Ishikawa (cell line): ENCODE measurements at regions not wholly inside any gene's neighbourhood (a gene's known extent, or its start where the extent isn't known, plus 50 kb on each side); places are given as distances from the start of the nearest gene placed in this dataset.

ENCODE experiments used
- CEBPB ChIP-seq: IDR thresholded peaks from 2 replicates; pipeline ENCODE4 v1.6.1; 2012
- CREB1 ChIP-seq: IDR thresholded peaks from 2 replicates; pipeline ENCODE4 v1.6.1; 2012; ENCODE audit warnings: low read depth
- EGR1 ChIP-seq: IDR thresholded peaks from 2 replicates; pipeline ENCODE4 v1.6.1; 2012
- EP300 ChIP-seq: IDR thresholded peaks from 2 replicates; pipeline ENCODE4 v1.6.1; 2012; ENCODE audit warnings: borderline replicate concordance
- FOXM1 ChIP-seq: IDR thresholded peaks from 2 replicates; pipeline ENCODE4 v1.6.1; 2012; ENCODE audit warnings: low read depth, borderline replicate concordance
- MAX ChIP-seq: IDR thresholded peaks from 2 replicates; pipeline ENCODE4 v1.6.1; 2012
- NFIC ChIP-seq: IDR thresholded peaks from 2 replicates; pipeline ENCODE4 v1.6.1; 2012
- RAD21 ChIP-seq: IDR thresholded peaks from 2 replicates; pipeline ENCODE4 v1.6.1; 2012; ENCODE audit warnings: low read depth
- REST ChIP-seq: IDR thresholded peaks from 2 replicates; pipeline ENCODE4 v1.6.1; 2012; ENCODE audit warnings: low read depth, mild to moderate bottlenecking
- TAF1 ChIP-seq: IDR thresholded peaks from 2 replicates; pipeline ENCODE4 v1.6.1; 2012; ENCODE audit warnings: low read depth, mild to moderate bottlenecking
- TCF12 ChIP-seq: IDR thresholded peaks from 2 replicates; pipeline ENCODE4 v1.6.1; 2012; ENCODE audit warnings: low read depth
- TEAD4 ChIP-seq: IDR thresholded peaks from 2 replicates; pipeline ENCODE4 v1.6.1; 2012
- USF1 ChIP-seq: IDR thresholded peaks from 2 replicates; pipeline ENCODE4 v1.6.1; 2012
- YY1 ChIP-seq: IDR thresholded peaks from 2 replicates; pipeline ENCODE4 v1.6.1; 2012; ENCODE audit warnings: low read depth
- ZBTB7A ChIP-seq: IDR thresholded peaks from 2 replicates; pipeline ENCODE4 v1.6.1; 2012; ENCODE audit warnings: low read depth

GRCh38 chr6:56821005-56821432 is 133.9 kb upstream of the BEND6 start:
- TF ChIP-seq RAD21, result no peak
- no peak for TF ChIP-seq CREB1
- TF ChIP-seq ZBTB7A, result no peak
- TF ChIP-seq MAX, result no peak
- TF ChIP-seq CEBPB, result no peak
- no peak for TF ChIP-seq TEAD4
- TF ChIP-seq TAF1, result no peak
- TF ChIP-seq FOXM1, result no peak
- TF ChIP-seq YY1, result no peak
- no peak for TF ChIP-seq REST
- no peak for TF ChIP-seq USF1
- no peak for TF ChIP-seq EGR1
- TF ChIP-seq TCF12, result no peak
- TF ChIP-seq NFIC, result no peak
- no peak for TF ChIP-seq EP300

DNA sequence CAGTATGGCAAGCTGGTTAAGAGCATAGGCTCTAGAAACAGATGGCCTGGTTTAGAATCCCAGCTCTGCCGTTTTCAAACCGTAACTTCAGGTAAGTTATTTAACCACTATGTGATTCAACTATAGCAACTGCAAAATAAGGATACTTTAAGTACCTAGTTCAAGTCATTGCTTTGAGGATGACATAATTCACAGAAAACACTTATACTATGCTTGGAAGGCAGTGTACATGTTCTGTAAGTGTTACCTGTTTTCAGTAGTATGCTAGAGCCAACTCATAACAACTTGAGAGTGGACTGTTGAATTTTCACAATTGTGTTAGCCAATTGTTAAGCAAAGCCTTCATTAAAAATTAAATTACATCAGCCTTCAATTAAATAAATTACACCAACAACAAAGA is 134.8 kb upstream of the BEND6 start:
- TF ChIP-seq REST (no peak), EGR1 (no peak), NFIC (no peak), USF1 (no peak), CREB1 (no peak), FOXM1 (no peak), TCF12 (no peak), TAF1 (no peak), CEBPB (no peak), TEAD4 (no peak), EP300 (no peak), YY1 (no peak), ZBTB7A (no peak), MAX (no peak)

DNA sequence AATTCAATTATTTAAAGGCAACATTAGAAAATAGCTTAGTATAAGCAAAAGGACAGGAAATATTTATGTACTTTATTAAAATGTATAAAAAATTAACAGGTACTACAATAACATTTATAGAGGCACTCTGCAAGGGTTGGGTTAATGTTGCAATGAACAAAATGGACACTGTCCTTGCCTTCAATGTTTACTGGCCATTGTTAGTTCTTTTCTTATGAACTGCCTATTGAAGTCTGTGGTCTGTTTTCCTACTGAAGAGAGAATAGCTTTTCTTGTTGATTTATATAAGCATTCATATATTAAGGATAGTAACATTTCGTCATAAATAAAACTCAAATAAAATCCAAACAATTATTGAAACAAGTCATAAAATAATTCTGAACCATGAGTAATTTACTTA is 135.3 kb upstream of the BEND6 start:
- TF ChIP-seq CEBPB (no peak), YY1 (no peak), ZBTB7A (no peak), TCF12 (no peak), EP300 (no peak), TAF1 (no peak), RAD21 (no peak), FOXM1 (no peak), NFIC (no peak), EGR1 (no peak), USF1 (no peak), MAX (no peak)

GRCh38 chr6:56816370-56816769 is 138.5 kb upstream of the BEND6 start:
- TF ChIP-seq TAF1, result no peak
- no peak for TF ChIP-seq REST
- no peak for TF ChIP-seq FOXM1
- TF ChIP-seq ZBTB7A, result no peak
- TF ChIP-seq CEBPB, result no peak
- TF ChIP-seq EP300, result no peak
- no peak for TF ChIP-seq USF1
- TF ChIP-seq RAD21, result no peak
- TF ChIP-seq NFIC, result no peak
- no peak for TF ChIP-seq EGR1
- no peak for TF ChIP-seq YY1
- no peak for TF ChIP-seq TEAD4
- no peak for TF ChIP-seq MAX
- TF ChIP-seq CREB1, result no peak
- TF ChIP-seq TCF12, result no peak
